ENCODE measurements at regions not wholly inside any gene's neighbourhood (a gene's known extent, or its start where the extent isn't known, plus 50 kb on each side); places are given as distances from the start of the nearest gene placed in this dataset.

DNA sequence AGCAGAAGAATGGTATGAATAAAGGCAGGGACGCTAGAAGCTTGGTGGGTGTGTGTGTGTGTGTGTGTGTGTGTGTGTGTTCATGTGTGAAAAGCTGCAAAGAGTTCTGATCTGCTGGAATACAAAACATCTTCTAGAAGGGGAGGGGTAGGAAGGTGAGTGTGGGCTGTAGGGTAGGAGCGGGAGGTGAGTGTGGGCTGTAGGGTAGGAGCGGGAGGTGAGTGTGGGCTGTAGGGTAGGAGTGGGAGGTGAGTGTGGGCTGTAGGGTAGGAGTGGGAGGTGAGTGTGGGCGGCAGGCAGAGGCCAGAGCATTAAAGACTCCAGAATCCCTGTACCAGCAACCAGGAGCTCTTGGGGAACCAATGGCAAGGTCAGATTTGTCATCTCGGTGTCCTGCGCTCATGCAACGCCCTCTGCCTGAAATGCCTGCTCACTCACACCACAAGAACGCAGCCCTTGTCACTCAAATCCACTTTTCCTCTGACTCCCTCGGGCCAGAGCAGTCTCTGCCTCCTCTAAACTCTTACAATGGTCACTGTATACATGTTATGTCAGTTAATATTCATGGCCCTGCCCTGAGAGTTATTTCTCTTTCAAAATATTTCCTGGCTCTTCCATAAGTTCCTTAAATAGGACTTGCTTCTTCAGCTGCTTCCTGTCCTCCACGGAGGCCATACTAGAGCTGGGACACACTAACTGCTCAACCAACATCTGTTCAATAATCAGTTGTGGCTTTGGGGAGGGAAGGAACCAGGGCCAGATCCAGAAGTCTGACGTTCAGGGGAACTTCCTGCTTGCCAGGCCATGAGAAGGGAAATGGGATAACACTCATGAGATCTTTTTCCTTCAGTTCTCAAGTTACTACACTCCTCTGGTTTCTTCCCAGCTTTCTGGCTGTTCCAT lies 53.6 kb upstream of the ZNF644 start:
- Mint-ChIP-seq H3K4me1 (ENCODE audit: unreplicated experiment) (peaks cover 21% of the 10 kb centered on the region), H3K27me3 (ENCODE audit: unreplicated experiment) (no peaks in the 10 kb centered on the region), H3K4me3 (ENCODE audit: unreplicated experiment) (no peak overlapping the region), H3K27ac (ENCODE audit: unreplicated experiment) (no peak overlapping the region), H3K9me3 (ENCODE audit: unreplicated experiment) (no peaks in the 10 kb centered on the region), H3K36me3 (ENCODE audit: low read depth, unreplicated experiment) (no peaks in the 10 kb centered on the region)
- DNase-seq (ENCODE audit: low spot score) = no peak
- TF ChIP-seq, protein P1, sequence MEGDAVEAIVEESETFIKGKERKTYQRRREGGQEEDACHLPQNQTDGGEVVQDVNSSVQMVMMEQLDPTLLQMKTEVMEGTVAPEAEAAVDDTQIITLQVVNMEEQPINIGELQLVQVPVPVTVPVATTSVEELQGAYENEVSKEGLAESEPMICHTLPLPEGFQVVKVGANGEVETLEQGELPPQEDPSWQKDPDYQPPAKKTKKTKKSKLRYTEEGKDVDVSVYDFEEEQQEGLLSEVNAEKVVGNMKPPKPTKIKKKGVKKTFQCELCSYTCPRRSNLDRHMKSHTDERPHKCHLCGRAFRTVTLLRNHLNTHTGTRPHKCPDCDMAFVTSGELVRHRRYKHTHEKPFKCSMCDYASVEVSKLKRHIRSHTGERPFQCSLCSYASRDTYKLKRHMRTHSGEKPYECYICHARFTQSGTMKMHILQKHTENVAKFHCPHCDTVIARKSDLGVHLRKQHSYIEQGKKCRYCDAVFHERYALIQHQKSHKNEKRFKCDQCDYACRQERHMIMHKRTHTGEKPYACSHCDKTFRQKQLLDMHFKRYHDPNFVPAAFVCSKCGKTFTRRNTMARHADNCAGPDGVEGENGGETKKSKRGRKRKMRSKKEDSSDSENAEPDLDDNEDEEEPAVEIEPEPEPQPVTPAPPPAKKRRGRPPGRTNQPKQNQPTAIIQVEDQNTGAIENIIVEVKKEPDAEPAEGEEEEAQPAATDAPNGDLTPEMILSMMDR (IDR thresholded peaks at IDR 0.05; ENCODE audit: unreplicated experiment) = no peak

DNA sequence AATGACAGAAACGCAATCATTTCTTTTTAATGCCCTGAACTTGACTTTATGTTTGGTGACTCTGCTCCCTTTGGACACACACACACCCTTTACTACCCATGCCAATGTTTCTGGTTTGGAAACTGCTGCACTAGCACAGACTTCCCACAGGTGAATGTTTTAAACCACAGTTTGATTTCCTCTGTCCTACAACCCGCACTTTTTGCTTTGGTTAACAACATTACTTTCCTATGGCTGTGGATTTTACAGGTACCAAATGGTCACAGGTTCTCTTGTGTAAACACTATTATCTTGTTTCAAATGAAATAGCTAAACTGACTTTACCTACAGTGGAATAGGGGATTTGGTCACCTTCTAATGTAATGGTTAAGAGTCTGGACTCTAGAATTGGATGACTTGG lies 51.5 kb upstream of the ZNF644 start:
- Mint-ChIP-seq H3K9me3 (ENCODE audit: unreplicated experiment) (no peaks in the 10 kb centered on the region), H3K27me3 (ENCODE audit: unreplicated experiment) (no peaks in the 10 kb centered on the region), H3K4me3 (ENCODE audit: unreplicated experiment) (no peak overlapping the region), H3K36me3 (ENCODE audit: low read depth, unreplicated experiment) (no peaks in the 10 kb centered on the region), H3K4me1 (ENCODE audit: unreplicated experiment) (peaks cover 21% of the 10 kb centered on the region), H3K27ac (ENCODE audit: unreplicated experiment) (no peak overlapping the region)
- no peak for DNase-seq (ENCODE audit: low spot score)
- TF ChIP-seq, protein P1 (IDR thresholded peaks at IDR 0.05; ENCODE audit: unreplicated experiment) = no peak

GRCh38 chr1:91071838-91072237 lies 50.0 kb upstream of the ZNF644 start:
- Mint-ChIP-seq H3K9me3 (ENCODE audit: unreplicated experiment) (no peaks in the 10 kb centered on the region), H3K27me3 (ENCODE audit: unreplicated experiment) (no peaks in the 10 kb centered on the region), H3K4me3 (ENCODE audit: unreplicated experiment) (no peak overlapping the region), H3K36me3 (ENCODE audit: low read depth, unreplicated experiment) (no peaks in the 10 kb centered on the region), H3K27ac (ENCODE audit: unreplicated experiment) (no peak overlapping the region), H3K4me1 (ENCODE audit: unreplicated experiment) (peaks cover 17% of the 10 kb centered on the region)
- TF ChIP-seq, protein P1 (IDR thresholded peaks at IDR 0.05; ENCODE audit: unreplicated experiment) = no peak
- no peak for DNase-seq (ENCODE audit: low spot score)

All from endothelial cell (in vitro differentiated cells).